Stimulated activated CD8-positive, alpha-beta memory T cell treated with anti-CD3 and anti-CD28 coated beads, Interleukin-7, amount 100 ng/mL, for 48 hours (primary cell): ENCODE measurements at regions not wholly inside any gene's neighbourhood (a gene's known extent, or its start where the extent isn't known, plus 50 kb on each side); places are given as distances from the start of the nearest gene placed in this dataset.
"Not testable (repeated sequence)": the region's sequence is repeated elsewhere in the genome, so short reads cannot be mapped to it uniquely, and the experiment has no call there.

Experiments used
- DNase-seq, 2 donors: peaks; one replicate each; pipeline ENCODE4 v3.0.0-alpha.2; 2020; ENCODE audit warnings: low read depth in 1 of 2; ENCODE audit errors: extremely low read depth in 1 of 2

DNA sequence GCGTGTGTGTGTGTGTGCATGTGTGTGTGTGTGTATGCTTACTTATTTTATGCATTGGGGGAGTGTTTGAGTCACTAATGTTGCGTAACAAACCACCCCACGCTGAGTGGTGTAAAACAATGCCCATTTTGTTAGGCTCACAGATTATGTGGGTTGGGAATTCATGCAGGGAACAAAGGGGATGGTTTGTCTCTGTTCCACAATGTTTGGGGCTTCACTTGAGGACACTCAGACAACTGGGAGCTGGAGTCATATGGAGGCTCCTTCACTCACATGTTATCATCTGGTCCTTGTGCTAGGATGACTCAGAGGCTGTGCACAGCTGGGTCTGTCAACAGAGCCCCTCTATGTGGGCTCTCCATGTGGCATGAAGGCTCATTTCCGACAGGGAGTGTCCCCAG is 51.3 kb upstream of the LARGE1 start:
- no peak for DNase-seq

DNA sequence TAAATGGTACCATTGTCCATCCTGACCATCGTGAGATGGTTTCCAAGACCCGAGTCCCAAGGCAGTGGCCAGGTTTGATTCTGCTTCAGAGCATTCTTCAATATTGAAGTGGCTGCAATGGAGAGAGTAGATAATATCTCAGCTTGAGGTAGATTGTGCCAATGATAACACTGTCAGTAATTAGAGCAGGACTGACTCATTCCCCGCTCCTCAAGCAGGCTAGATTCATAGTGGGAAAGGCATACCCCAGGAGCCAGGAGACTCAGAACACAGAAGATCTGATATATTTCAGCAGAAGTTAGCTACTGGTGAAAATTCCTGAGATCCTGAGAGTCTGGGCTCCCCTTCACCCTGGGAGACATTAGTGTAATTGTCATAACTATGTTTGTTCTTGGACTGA is 55.6 kb upstream of the LARGE1 start:
- DNase-seq = no peak

DNA sequence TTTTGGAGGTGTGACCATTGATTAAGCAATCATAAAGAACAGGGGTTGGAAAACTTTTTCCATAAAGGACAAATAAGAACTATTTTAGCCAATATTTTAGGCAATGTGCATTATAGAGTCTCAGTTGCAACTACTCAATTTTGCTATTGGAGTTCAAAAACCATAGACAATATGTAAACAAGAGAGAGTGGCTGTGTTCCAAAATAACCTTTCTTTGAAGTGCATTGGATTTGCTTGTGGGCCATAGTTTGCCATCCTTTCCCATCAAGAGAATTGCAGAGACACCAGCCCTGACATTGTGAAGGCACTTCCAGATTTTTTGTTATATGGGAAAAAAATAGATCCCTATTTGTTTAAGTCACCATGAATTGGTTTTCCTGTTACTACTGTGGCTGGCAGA is 63.3 kb upstream of the LARGE1 start:
- DNase-seq = no peak

DNA sequence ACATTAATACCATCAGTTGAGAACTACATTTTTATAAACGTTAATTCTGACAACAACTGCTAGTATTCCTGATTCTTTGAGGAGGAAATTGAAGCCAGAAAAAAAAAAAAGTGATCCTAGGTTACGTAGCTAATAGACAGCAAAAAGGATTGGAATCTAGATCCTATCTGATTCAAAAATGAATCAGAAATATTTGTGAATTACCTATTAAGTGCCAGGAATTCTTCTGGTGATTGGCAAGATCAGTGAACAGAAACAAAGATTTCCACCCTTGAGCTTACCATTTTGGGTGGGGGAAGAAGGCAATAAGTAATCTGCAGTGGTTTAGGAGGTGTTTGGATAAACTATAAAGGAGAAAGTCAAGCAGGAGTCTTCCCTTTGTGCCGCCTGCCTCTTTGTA is 63.9 kb upstream of the LARGE1 start:
- no peak for DNase-seq

DNA sequence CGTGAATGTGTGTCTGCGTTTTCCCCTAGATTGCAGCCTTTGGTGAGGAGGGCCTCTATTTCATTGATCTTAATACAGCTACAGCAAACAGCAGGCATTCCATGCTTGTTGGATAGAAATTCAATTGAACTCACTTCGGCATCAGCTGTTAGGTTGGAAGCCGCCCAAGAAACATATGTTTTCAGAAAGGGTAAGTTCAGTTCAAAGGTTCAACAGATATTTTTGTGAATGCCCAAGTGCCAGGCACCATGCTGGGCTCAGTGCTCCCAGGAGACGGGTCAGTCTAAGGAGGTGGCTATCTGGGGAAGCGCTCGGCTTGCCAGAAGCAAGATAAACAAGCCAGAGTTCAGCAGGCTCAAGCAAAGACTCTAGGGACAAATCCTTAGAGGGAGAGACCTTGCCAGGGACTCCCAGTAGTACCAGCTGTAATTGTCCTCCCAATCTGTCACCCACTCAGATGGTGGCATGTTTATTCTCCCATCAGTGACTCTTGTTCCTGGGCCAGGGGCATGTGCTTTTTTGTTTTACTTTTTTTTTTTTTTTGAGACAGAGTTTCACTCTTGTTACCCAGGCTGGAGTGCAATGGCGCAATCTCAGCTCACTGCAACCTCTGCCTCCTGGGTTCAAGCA is 64.5 kb upstream of the LARGE1 start:
- no peak for DNase-seq

DNA sequence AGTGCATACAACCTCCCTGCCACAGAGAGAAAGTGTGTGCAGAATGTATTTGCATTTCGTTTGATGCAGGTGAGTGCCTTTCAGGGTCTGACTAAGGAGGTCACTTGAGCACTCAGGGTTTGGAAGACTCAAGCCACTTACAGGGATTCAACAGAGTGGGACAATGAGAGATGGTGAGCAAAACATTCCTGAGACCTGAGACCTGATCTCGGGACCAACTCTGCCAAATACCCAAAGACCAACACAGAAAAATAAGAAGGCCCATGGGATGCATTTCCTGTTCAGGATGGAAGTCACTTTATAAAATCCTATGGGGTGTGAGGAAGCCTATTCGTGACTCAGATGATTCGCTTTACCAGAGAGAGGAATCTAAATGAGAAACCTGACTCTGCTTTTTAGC is 65.2 kb upstream of the LARGE1 start:
- DNase-seq = no peak

DNA sequence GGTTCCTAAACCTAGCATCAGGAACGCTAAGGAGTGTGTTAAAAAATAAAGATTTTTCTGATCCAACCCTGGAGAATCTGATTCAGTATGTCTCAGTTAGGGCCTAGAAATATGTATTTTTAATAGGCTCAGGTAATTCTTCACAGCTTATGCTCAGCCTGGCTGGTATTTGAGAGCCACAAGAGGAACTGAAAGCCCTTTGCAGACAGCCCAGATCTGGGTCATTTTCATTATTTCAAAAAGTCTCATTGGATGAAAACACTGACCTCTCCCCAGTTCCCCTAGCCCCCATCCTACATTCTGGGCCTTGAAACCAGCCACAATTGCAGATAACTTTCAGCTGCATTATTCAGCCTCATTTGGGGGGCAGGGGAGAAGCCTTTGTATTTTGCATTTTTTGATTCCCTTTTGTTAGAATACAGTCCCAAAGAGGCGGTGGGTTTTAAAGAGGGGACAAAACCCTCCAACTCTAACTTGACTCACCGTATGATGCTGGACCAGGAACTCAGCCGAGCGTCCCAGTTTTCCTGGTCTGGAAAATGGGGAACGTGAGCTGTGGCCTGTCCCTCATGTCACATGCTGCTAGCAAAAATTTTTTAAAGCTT is 66.0 kb upstream of the LARGE1 start:
- DNase-seq = no peak

DNA sequence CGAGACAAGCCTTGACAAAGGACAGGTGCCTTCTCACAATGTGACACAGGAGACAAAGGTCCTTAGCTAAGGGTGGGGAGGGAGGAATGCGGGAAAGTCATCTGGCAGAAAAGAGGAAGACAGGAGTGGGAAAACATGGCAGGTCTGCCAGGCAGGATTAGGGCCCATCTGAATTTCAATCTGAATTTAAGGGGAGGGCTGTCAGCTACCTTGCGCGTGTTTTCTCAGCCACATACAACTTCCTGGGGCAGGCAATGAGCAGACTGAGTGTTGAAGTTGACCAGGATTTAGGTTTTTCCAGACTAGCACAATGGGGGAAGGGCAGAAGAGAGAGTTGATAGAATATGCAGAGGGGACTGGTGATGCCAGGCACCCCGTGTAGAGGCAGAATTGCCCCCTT is 66.7 kb upstream of the LARGE1 start:
- no peak for DNase-seq

DNA sequence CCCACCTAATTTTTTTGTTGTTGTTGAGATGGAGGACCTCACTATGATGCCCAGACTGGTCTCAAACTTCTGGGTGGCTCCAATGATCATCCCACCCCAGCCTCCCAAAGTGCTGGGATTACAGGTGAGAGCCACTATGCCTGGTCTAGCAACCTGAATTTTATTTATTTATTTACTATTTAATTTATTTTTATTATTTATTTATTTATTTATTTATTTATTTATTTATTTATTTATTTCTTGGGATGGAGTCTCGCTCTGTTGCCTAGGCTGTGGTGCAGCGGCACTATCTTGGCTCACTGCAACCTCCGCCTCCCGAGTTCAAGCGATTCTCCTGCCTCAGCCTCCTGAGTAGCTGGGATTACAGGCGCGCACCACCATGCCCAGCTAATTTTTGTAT is 69.0 kb upstream of the LARGE1 start:
- not testable (repeated sequence) for DNase-seq

DNA sequence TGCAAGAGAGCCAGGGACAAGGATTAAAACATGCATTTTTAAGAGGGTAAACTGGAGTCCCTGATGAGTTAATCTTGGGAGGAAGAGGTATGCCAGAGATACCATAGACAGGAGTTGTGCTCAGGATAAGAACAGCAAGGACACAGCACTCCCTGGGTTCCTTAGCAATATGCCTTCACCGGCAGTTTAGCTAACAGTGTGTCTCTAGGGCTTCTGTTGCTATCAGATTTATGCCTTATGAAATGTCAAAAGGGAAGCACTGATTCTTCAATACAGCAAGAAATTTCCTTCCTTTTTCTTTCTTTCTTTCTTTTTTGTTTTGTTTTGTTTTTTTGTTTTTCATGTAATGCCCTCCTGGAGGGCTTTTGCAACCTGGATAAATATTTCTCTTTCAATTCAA is 71.3 kb upstream of the LARGE1 start:
- no peak for DNase-seq

DNA sequence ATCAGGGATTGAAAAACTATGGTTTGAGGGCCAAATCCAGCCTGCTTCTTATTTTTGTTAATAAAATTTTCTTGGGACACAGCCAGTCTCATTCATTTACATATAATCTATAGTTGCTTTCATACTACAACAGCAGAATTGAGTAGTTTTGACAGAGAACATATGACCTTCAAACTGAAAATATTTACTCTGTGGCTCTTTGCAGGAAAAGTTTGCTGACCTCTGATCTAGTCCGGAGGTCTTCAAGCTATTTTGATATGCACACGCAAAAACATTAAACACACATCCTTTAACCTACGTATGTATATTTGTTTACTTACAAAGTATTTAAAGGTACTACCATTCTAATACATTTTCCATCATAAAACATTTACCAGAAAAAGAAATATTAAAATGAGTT is 76.5 kb upstream of the LARGE1 start:
- DNase-seq = no peak

DNA sequence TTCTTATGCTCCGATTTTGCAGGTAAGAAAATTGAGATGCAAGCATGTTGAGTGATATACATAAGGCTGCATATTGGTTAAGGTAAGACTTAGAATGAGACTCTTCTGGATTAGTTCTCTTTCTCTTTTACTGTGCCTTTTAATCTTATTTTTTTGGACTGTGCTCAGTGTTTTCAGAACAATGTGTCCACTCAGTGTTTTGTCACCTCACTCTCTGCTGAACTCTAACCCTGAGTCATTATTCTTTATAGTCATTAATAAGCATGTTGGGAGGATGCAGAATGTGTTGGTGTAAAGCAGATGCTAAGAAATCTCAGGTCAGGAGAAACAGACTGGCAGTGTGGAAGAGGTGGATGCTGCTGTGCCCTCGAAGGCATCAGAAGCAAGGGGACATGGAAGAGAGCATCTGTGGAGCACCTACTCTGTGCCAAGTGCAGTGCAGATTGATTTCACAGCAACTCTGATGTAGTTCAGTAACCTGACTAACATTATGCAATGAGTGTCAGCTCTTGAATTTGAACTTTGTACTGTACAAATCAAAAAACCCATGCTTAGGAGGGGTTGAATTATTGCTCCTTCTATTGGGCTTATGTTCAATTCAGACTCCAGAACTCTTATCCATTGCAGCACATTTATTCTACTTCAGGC is 80.7 kb upstream of the LARGE1 start:
- no peak for DNase-seq

DNA sequence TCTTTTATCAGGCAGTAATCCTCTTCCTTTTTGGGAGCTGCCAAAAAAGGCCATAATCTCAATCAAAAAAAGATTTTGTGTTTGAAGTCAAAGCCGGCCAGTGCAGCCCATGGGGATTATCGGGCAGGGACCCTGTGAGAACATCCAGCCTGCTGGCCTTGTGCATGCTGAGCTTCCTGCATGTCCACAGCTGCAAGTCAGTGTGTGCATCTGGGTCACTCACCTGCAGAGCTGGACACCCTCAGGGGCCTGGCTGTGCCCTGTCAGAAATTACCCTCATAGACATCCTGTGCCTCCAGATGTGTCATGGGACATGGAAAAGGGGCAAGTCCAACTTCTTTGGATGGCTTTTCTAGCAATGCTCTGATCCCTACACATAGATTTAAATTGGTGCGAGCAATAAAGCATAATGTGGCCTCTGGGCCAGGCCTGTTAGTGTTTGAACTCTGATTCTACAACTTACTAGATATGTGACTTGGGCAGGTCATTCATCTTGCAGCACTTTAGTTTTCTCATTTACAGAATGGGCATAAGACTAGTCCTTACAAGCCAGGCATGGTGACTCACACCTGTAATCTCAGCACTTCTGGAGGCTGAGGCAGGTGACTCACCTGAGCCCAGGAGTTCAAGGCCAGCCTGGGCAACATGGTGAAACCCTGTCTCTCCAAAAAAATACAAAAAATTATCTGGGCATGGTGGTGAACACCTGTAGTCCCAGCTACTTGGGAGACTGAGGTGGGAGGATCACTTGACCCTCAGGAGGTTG is 81.6 kb upstream of the LARGE1 start:
- no peak for DNase-seq

DNA sequence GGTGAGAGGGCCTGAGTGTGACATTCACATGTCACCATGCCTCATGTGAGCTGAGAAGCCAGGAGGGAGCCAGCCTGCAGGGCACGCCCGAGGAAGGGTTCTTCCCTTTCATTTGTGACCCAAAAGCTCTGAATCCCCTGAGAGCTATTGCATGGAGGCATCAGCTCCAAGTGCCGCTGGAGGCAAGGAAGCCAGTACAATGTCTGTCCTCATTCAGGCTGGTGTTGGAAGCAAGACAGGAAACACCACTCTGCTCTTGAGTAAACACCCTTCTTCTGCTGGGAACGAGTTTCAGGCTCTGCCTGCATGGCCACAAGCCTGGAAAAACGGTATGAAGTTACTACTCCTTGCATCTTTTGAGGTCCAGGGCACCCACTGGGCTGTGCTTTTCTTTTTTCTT is 83.8 kb upstream of the LARGE1 start:
- no peak for DNase-seq

DNA sequence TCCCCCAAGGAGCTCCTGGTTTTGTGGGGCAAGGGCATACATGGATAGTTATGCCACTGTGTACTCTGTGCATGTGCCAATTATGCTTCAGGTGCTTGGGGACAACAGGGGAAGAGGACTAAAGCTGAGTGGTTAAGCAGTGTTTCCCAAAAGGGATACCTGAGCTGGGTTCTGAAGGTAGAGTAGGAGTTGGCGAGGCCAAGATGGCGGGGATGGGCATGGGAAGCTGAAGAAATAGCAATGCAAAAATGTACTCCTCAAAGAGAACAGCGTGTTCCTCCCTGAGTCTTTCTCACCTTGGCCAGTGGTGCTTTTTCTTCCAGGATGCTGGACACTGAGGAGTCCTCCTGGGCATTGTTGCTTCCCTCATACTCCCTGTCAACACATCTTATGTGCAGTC is 90.0 kb upstream of the LARGE1 start:
- no peak for DNase-seq

DNA sequence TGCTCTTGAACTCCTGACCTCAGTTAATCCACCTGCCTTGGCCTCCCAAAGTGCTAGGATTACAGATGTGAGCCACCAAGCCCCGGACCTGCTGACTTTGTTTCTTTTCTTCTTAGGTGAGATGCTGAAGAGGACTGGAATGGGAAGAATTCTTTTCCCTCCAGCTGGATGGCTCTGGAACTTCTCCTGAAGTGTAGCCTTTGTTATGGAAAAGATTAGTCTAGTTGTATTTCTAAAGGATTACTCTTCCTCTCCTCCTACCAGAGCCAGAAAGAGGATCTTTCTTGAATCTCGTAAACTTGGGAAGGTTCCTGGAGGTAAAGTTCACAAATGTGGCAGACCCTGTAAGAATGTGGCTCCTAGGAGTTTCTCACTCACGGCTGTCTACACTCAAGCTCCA is 95.4 kb upstream of the LARGE1 start:
- no peak for DNase-seq

DNA sequence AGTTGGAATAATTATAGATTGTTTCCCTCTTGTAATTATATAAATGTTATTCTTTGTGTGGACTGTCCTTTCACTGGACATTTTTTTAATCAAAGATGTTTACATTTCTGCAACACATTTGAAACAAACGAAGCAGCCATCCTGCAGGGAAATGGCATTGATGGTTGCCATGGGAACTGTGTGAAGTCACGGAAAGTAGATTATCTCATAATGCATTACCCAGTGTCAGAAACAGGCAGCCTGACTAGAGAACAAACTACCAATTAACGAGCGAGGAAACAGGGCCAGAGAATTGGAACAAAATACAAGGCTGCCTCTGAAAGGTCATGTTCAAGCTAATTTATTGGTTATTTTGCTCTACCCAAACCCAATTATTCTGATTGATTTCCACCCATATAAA is 96.9 kb upstream of the LARGE1 start:
- DNase-seq = no peak

DNA sequence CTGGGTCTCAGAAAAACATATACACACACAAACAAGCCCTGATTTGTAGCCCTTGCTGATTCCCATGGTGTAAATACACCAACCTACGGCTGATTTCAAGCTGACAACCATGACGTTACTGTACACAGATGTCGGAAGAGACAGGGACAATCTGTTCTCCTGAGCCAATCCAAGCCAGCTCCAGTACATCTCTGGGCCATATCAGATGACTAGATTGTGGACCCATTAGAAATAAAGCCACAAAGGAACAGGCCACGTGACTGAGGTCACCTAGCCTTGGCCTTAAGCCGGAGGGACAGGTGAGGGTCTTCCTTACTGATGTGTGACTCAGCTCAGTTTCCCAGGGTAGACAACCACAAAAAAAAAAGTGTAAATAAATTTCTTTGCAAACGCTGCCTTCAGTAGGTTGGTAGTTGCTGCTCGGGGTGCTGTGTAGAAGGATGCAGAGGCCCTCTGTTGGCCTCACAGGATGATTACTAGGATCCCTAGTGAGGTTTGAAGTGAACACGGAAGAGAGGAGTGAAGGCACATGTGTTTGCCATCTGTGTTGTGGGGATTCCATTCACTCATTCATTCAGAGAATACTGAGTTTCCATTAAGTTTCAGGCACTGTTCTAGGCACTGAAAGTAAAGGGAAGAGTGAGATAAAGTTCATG is 99.0 kb upstream of the LARGE1 start:
- no peak for DNase-seq

DNA sequence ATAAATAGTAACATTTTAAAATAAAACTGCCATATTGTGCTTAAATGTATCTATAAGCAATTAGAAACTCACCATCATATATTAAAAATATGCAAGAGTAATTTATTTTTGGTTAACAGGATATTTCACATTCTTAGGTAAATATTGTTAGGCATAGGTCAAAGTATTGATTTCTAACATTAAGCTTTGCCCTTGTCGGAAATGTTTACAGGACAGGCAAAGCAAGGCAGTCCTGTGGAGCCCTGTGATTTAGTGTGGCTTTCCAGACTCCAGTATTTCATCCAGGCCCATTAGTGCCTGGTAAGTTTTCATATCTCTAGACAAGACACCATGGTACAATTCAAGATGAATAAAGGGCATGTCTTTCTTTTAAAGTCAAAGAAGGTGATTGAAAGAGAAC is 114.9 kb upstream of the LARGE1 start:
- no peak for DNase-seq

DNA sequence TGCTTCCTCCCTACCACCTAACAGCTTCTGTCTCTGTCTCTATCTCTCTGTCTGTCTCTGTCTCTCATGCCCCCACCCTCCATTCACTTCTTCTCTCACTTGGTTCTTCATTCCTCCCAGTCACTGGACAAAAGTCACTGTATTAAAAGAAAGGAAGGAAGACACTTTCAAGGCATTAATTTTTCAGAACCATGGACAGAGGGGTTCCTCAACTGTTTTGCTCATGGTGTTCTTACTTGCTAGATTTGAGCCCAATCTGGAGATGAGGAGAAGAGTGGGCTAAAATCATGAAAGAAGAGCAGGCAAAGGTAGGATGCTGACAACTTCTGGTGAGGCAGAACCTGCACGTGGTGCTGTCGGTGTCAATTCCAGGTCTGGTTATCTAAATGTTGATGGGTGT is 116.7 kb upstream of the LARGE1 start:
- no peak for DNase-seq

DNA sequence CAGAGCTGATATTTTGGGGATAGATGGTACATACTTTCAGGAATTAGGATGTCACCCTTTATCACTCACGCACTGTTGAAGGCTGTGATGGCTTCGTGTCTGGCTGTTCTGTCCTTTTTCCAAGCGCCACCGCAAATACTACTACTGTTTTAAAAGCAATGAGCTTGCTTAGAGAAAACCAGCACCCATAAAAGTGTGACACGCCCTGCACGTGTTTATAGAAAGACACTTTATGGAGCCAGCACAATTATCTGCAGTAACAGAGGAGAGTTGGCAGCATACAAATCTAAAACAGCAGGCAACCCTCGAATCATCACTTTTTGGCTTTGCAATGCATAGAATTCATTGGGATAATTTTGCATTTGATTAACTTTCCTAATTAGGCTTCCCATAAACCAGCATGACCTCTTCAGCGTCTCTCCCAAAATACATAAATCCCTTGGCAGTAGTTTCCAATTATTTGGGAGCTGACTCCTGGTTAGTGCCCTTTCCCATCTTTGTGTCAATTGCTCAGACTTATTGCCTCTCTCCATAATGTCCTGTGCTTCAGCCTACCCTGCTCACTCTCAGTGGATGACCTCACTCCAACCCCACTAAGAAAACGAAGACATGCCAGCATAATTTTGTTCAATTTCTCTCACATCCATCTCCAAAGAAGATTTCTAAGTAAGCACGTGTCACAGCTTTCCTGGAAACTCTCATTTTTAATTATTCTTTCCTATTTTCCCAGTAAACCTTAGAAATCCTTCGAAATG is 118.7 kb upstream of the LARGE1 start:
- DNase-seq = no peak
